Mammary epithelial cell (primary cell): ENCODE measurements at regions not wholly inside any gene's neighbourhood (a gene's known extent, or its start where the extent isn't known, plus 50 kb on each side); places are given as distances from the start of the nearest gene placed in this dataset.

ENCODE experiments used
- EZH2 ChIP-seq: IDR thresholded peaks from 2 replicates; pipeline ENCODE4 v1.6.1; 2012; ENCODE audit warnings: low read length, inconsistent platforms, borderline replicate concordance
- TF ChIP-seq, protein P1 (sequence below), 2 donors: IDR thresholded peaks in 1 of 2; conservative IDR thresholded peaks in 1 of 2; 2 replicates each; pipeline ENCODE4 v1.5.1; 2011 to 2012; ENCODE audit warnings: inconsistent platforms in 2 of 2, low read length in 2 of 2, mild to moderate bottlenecking in 2 of 2, control low read depth in 1 of 2, low read depth in 1 of 2; ENCODE audit not compliant: insufficient read depth in 1 of 2; ENCODE audit errors: extremely low read depth in 1 of 2

DNA sequence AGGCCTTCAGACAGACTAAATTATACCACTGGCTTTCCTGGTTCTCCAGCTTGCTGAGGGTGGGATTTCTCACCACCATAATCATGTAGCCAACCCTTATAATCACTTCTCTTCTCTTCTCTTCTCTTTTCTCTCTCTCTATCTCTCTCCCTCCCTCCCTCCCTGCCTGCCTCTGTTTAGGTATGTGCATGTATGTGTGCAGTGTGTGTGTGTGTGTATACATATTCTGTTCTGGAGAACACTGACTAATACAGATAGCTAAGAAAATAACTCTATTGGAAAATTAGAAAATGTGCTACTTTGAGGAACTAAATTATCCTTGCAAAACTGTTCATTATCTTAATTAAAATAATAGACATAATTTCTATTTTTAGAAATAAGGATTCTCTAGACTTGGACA is 118.6 kb upstream of the GADL1 start:
- TF ChIP-seq, protein P1, sequence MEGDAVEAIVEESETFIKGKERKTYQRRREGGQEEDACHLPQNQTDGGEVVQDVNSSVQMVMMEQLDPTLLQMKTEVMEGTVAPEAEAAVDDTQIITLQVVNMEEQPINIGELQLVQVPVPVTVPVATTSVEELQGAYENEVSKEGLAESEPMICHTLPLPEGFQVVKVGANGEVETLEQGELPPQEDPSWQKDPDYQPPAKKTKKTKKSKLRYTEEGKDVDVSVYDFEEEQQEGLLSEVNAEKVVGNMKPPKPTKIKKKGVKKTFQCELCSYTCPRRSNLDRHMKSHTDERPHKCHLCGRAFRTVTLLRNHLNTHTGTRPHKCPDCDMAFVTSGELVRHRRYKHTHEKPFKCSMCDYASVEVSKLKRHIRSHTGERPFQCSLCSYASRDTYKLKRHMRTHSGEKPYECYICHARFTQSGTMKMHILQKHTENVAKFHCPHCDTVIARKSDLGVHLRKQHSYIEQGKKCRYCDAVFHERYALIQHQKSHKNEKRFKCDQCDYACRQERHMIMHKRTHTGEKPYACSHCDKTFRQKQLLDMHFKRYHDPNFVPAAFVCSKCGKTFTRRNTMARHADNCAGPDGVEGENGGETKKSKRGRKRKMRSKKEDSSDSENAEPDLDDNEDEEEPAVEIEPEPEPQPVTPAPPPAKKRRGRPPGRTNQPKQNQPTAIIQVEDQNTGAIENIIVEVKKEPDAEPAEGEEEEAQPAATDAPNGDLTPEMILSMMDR (conservative IDR thresholded peaks at IDR 0.05 in 1 of 2, IDR thresholded peaks at IDR 0.05 in 1 of 2; ENCODE audit: extremely low read depth in 1 of 2, insufficient read depth in 1 of 2, low read depth in 1 of 2, low read length in 2 of 2): no peak
- no peak for TF ChIP-seq EZH2
